ENCODE measurements at regions not wholly inside any gene's neighbourhood (a gene's known extent, or its start where the extent isn't known, plus 50 kb on each side); places are given as distances from the start of the nearest gene placed in this dataset.

GRCh38 chr14:104373855-104374717 lies 205.5 kb upstream of the C14orf180 start:
- DNase-seq, result no peak

DNA sequence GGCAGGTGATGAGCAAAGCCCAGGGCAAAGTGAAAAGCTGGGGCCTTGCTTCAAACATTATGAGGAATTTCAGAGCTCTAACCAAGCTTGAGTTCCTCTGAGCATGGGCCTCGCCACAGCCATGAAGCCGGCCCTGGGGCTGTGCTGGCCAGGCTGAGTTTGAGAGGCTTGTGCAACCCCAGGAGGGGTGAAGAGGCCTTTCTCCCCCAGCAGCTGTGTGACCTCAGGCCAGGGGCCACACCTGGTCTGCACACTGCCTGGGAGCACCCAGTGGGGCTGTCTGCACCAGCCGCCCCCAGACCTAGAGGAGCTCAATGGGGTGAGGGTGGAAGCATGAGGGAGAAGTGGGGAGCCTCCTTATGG lies 204.9 kb upstream of the C14orf180 start:
- no peak for DNase-seq

GRCh38 chr14:104375551-104376201 lies 203.9 kb upstream of the C14orf180 start:
- DNase-seq, result no peak

DNA sequence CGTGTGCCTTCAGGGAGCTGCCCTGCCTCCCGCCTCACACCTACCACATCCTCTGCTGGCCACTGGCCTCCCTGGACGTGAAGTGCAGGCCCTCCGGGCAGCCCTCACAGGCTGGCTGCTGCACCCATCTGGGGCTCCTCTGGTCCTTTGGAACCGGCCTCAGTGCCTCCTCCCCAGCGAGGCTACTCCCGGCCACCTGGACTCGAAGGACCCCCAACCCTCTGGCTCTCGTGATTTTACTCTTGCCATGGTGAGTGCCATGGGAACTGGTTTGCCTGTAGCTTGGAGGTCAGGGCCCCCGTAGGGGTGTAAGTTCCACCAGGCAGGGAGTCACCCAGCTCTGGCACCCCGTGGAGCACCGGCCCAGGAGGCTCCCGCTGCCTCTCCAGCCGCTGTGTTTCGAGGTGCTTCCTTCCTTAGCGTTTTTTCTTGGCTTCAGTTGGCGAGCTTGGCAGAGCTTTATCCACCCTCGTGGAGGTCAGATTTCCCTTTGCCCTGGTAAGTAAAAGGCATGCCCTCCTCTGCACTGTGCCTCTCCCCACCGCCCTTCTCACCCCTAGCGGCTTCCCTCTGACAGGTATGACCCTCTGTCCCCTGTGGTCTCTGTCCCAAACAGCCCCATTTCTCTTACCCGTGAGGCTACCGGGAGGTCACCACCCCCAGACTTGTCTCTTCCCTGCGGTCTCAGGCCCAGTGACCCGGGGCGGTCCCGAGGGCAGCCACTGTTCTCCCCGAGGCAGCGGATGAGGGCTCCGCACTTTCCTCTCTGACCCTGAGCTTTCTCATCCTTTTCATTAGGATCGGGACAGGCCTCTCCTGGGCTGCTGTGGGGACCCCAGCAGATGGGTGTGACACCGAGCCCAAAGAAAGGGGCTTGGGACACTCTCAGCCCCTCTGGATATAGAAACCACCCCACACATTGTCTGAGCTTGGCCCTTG lies 203.1 kb upstream of the C14orf180 start:
- DNase-seq, result no peak

- DNase-seq, result no peak
Measured at GRCh38 chr14:104377256-104377655, 202.3 kb upstream of the C14orf180 start.

GRCh38 chr14:104378698-104379113 lies 200.9 kb upstream of the C14orf180 start:
- DNase-seq, result no peak

DNA sequence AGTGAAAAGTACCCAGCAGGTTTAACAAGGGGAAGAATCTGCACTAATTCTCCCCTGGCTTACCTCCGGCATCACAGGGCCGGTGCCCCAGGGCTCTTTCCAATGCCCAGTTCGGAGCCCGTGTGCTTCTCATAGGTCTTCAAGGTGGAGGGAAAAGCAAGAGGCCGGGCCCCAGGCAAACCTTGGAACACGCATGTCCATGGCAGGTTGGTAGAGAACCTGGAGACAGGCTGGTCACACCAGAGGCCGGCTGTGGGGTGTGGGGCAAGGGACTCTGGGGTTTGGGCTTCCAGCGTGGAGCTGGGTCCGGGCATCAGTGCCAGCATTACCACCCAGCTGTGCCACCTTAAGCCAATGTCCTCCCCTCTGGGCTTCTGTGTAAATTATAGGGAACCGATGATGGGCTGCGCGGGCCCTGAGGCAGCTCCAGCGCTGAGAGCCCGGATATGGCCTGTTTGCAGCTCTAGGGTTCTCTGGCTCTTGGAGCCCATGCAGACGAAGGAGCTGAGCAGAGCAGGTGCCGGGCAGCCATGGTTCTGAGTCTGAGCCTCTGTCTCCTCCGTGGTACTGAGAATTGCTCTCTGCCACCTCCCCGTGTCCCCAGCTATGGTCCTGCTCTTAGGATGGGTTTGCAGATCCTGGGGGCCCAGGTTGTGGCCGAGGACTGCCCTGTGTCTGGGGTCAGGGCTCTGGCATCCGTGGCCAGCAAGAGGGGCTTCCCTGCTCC lies 197.0 kb upstream of the C14orf180 start:
- no peak for DNase-seq

GRCh38 chr14:104383088-104383995 lies 196.2 kb upstream of the C14orf180 start:
- DNase-seq, result no peak

- no peak for DNase-seq
Measured at GRCh38 chr14:104383996-104384775, 195.4 kb upstream of the C14orf180 start.

DNA sequence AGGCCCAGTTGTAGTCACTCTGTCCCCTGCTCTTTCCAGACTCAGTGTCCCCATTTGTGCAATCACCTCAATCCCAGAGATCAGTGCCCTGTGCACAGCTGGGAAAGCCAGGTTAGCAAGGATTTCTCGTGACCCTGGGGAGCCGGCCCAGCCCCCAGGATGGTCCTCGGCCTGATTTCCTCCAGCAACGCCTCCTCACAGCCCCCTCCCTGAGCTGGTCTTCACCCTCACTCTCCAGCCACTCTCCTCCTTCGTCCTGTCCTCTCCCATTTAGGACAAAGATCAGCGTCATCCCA lies 194.8 kb upstream of the C14orf180 start:
- no peak for DNase-seq

DNA sequence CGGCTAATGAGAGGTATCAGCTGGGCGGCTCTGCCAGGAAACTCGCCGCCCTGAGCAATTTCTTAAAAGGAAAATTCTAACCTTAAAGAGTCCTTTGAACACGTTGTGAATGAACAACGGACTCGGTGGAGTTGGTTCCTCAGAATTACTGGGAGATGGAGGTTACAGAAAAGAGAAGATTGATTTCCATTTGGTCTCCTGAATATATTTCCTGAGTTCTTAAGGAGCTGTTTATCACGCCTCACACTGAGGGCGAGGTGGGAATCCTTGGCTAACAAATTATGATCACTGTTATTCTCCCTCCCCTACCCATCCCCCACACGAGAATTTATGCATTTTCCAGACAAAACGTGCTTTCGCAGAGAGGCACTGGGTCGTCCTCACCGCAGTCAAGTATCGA lies 194.5 kb upstream of the C14orf180 start:
- DNase-seq, result no peak

DNA sequence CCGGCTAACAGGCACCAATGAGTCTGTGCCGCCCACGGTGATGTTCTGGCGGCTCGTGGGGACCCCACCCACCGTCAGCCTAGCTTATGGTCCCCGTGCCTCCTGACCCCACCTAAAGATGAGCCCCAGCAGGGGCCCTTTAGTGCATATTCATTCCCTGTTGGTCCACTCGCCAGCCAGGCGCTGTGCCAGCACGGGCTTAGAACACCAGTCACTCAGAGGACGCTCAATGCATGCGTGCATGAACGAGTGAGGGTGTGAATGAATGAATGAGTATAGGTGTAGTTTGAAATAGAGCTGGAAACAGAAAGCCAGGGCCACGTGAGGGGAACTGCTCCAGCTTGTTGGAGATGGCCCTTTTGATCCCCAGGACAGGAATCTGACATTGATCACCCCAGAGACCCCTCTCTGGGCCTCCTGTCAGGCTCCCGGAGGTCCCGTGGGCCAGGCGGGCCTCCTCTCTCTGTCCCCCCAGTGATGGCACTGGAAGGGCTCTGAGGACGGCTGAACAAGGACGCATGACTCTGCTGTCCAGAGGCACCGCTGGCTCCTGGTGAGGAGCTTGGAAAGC lies 193.9 kb upstream of the C14orf180 start:
- no peak for DNase-seq

DNA sequence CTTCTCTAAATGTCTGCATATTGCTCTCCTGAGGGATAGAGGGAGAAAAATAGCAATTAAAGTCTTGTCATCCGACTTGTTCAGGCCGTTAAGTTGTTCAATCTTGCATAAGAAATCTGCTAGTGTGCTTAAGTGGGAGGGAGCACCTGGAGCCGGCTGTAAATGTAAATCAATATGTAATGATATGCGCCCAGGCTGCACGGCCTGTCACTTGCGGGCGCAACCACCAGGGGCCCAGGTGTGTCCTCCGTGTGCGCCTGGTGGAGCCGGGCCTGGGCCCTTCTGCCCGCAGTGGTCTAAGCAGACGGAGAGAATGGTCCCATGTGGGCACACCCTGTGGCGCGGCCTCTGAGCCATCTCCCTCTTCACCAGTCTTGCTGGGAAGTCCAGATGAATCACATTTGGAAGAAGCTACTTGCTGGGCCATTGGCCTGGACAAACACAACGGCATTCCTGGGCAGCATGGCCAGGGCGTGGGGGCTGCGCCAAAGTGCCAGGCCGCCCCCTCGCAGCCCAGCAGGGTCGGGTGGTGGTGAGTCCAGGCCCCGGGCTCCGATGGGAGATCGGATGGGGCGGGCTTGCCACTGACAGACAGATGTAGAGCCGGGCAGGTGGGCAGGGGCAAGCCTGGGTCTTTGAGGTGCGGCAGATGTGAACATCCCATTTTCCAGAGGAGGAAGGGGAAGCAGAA lies 193.3 kb upstream of the C14orf180 start:
- DNase-seq, result no peak

DNA sequence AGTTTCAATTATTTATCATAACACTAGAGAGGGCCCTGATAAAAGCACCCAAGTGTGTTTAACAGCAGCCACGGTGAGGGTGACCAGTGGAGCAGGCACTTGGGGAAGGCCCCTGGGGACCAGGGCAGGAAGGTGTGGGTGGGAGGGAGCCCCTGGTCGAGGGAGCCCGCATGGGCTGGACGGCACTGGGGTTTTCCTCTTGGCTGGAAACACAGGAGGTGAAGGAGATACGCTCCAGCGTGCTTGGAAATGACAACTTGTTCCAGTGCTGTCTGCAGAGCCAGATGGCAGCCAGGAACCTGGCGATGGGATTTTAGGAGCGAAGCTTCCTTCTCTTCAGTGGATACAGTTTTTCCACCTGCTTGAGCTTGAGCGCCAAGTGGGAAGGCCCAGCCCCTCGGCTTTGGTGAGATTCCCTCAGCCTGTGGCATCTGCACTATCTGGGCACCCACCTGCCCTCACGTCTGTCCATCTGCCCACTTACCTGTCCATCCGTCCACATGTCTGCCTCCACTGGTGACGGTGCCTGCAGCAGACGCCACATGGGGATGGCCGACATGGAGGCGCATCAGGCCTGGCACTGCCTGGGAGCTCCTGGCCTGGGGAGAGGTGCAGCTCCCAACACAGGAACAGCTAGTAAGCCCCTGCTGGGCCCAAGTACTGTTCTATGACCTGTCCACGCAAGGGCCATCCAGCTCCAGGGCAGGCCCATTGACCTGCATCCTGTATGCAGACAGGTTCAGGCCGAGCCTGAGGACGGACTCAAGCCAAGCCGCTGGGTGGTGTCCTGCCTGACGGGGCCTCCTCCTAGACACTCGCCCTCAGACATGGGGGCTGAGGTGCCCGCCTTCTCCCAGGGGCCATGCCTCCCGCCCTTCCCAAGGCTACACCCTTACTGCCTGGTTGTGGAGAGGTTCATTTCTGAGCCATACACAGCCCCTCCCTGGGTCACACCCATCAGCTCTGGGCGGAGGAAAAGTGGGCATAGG lies 192.2 kb upstream of the C14orf180 start:
- DNase-seq, result no peak

- no peak for DNase-seq
Measured at GRCh38 chr14:104388011-104388521, 191.5 kb upstream of the C14orf180 start.

DNA sequence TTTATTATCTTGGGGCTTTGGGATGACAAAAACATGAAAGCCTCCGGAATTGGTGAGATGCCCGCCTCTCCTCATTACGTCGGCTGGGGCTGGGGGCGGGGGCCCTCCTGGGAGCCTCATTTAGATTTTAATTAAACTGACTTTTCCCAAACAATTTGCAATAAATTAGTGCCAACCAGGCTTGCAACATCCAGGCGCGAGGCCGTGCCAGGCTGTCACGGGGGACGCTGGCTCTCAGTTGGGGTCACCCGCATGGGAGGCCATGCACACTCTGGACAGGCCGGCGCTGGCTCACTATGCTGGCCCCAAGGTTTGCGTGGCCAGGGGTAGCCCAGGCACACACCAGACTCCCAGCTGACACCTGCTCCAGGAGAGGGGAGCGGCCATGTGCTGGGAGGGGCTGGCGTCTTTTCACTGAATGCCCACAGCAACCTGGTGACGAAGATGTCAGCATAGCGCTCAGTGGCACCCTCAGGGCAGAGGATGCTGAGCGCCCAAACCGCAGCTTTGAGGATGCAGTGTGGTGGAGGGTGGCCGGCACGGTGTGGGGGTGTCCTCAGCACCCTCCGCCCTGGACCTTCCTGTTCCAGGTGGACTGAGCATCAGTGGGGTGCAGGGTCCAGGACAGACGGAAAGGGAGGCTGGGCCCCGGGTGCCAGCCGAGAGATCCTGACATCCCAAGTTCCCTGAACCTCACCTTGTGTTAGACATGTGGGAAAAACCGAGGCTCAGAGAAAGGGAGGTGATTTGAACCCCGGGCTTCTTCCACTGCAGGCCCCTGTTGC lies 190.8 kb upstream of the C14orf180 start:
- no peak for DNase-seq
